Hepatocyte (in vitro differentiated cells): ENCODE measurements at regions not wholly inside any gene's neighbourhood (a gene's known extent, or its start where the extent isn't known, plus 50 kb on each side); places are given as distances from the start of the nearest gene placed in this dataset.

Experiments
- EZH2 ChIP-seq: fragments of 200-600 bp; sonication (generic); IDR thresholded peaks from 2 replicates; pipeline ENCODE4 v1.6.1; 2016; ENCODE audit warnings: antibody characterized with exemption, mild to moderate bottlenecking, borderline replicate concordance
- TF ChIP-seq, protein P1 (sequence below): fragments of 200-600 bp; sonication (generic); IDR thresholded peaks from 2 replicates; pipeline ENCODE4 v1.5.1; 2016; ENCODE audit warnings: antibody characterized with exemption, mild to moderate bottlenecking; ENCODE audit not compliant: poor library complexity

DNA sequence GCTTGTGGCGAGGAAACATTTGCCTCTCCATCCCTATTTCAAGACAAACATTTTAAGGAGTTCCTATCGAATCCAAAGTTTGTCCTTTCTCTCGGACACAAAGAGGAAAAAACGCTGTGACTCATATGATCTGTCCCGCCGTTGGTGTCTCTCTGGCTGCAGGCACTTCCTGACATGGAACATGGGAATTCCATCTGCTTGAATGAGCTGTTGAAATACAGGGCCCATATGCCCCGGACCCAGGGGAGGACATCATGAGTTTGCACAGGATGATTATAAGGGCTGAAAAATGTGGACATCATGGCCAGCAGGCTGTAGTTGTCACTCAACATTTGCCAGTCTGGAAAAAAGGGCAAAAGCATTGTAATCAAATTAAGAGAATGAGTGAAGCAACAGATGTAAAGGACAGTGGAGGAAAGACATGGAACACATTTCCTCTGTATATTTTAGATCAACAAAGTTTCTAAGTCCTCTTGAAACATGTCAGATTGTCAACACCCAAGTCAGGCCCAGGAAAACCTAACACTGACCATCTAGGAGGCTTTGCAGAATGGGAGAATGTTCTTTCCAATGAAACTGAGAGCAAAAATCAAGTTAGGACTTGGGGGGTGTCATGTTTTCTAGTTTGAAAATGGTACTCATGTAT, 103.2 kb upstream of the SMIM21 start:
- TF ChIP-seq, protein P1, sequence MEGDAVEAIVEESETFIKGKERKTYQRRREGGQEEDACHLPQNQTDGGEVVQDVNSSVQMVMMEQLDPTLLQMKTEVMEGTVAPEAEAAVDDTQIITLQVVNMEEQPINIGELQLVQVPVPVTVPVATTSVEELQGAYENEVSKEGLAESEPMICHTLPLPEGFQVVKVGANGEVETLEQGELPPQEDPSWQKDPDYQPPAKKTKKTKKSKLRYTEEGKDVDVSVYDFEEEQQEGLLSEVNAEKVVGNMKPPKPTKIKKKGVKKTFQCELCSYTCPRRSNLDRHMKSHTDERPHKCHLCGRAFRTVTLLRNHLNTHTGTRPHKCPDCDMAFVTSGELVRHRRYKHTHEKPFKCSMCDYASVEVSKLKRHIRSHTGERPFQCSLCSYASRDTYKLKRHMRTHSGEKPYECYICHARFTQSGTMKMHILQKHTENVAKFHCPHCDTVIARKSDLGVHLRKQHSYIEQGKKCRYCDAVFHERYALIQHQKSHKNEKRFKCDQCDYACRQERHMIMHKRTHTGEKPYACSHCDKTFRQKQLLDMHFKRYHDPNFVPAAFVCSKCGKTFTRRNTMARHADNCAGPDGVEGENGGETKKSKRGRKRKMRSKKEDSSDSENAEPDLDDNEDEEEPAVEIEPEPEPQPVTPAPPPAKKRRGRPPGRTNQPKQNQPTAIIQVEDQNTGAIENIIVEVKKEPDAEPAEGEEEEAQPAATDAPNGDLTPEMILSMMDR, result no peak
- no peak for TF ChIP-seq EZH2
